ENCODE measurements at regions not wholly inside any gene's neighbourhood (a gene's known extent, or its start where the extent isn't known, plus 50 kb on each side); places are given as distances from the start of the nearest gene placed in this dataset.

- TF ChIP-seq REST (IDR thresholded peaks at IDR 0.05; ENCODE audit: borderline replicate concordance in 1 of 2, low read depth in 1 of 2, low read length in 2 of 2) (no peak), NRL (CRISPR knock-in tag; IDR thresholded peaks at IDR 0.05; ENCODE audit: borderline replicate concordance) (no peak), ZSCAN5A (CRISPR knock-in tag; IDR thresholded peaks at IDR 0.05; ENCODE audit: borderline replicate concordance) (no peak), SIN3B (IDR thresholded peaks at IDR 0.05; ENCODE audit: low read length) (no peak), ATF2 (CRISPR knock-in tag; IDR thresholded peaks at IDR 0.05) (no peak)
These were observed 204.7 kb upstream of the TNRC6C start for GRCh38 chr17:77753691-77754245.

All from HepG2 (cell line).